GM19324 (cell line): ENCODE measurements at regions not wholly inside any gene's neighbourhood (a gene's known extent, or its start where the extent isn't known, plus 50 kb on each side); places are given as distances from the start of the nearest gene placed in this dataset.

Experiments used
- ATAC-seq: cut with Tn5 transposase; IDR thresholded peaks from one replicate; pipeline ENCODE4 v1.9.1; 2021; ENCODE audit warnings: mild to moderate bottlenecking, moderate library complexity; ENCODE audit not compliant: unreplicated experiment, low FRiP score

GRCh38 chr3:72382460-72382859 lies 465.8 kb downstream of the SHQ1 start:
- ATAC-seq: no peak

- no peak for ATAC-seq
Measured at GRCh38 chr3:72381584-72381983, 466.7 kb downstream of the SHQ1 start.

- ATAC-seq: no peak
Measured at GRCh38 chr3:72380711-72381493, 467.3 kb downstream of the SHQ1 start.

GRCh38 chr3:72380193-72380592 lies 468.1 kb downstream of the SHQ1 start:
- ATAC-seq: no peak

DNA sequence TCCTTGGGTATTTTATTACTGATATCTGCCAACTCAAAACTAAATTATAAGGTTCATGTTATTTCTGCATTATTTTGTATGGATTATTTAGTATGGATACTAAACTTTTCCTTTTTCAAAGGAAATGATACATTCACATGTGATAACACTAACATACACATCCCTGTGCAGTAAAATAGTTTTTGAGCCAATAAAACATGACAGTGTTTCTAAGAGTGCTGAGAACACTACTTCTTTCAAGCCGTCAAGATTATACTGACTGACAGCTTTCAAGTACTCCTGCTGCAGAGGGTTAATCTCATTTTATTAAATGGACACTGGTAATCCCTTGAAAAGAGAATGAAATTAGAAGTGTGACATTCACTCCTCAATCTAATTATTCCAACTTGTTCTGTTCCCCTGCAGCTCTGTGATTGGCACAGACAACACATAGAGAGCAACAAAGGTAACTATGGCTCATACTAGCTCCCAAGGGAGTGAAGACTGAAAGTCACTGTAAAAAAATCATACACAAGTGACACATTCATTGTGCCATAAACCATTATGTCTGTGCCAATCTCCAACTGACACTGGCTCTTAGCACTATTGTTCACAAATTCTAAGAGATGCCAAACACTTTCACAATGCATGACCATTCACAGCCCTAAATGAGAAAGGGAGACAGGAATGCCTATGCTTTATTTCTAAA lies 468.6 kb downstream of the SHQ1 start:
- ATAC-seq: no peak

GRCh38 chr3:72378287-72378686 lies 470.0 kb downstream of the SHQ1 start:
- ATAC-seq: no peak

GRCh38 chr3:72376956-72377710 lies 471.1 kb downstream of the SHQ1 start:
- no peak for ATAC-seq

DNA sequence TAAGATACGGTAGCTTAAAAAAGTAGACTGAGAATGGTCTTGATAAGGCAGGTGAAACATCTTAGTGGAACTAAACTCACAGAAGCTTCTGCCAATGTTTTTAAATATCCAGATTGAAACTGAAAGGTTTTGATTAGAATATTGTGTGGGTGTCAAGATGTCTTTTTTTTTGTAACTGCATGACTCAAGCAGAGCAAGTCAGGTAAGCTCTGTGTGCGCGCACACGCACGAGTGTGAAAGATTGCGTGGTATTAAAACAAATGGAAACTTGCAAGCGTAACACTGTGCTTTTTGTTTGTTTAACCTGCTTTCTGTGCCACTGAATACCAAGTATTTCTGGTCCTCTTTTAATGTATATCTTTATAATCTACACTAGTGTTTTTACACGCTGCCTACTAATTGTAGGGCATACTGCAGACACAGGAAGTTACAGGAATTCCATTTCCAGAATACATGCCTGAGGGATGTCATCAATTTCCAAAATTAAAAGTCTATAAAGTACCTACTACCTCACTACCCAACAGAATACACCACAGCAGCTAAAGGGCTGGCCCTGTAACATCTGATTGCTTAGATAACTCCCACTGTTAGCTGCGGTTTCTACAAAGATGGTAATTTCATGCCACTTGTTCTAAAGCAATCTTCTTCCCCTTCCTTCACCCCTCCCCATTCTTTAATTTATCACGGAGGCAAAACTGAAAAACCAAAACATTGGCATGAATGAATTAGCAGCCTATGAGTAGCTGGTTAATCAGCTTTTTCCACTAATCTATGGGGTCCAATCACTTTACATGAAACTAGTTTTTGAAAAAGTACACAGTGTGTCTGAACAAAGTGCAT lies 472.8 kb downstream of the SHQ1 start:
- ATAC-seq: no peak

GRCh38 chr3:72373139-72373538 lies 475.1 kb downstream of the SHQ1 start:
- no peak for ATAC-seq

GRCh38 chr3:72372161-72372560 lies 476.1 kb downstream of the SHQ1 start:
- no peak for ATAC-seq

DNA sequence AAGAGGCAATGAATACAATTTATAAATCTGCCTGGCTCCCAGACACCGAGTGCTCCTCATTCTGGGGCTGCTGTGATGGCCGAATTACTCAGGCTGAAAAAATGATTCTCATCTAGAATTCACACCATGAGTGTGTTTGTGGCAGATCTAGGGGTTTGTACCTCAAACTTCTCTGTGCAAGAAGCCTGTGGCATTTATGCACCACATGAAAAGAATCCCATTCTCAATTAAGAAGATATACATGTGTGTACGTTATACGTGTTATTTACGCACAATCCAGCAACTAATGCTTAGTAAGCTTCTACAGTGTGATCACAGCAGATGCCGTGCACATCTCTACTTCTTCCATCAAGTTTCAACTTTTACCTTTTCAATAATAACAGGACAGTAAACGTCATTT lies 476.8 kb downstream of the SHQ1 start:
- ATAC-seq: no peak

- no peak for ATAC-seq
Measured at GRCh38 chr3:72370947-72371346, 477.3 kb downstream of the SHQ1 start.

GRCh38 chr3:72369681-72370080 lies 478.6 kb downstream of the SHQ1 start:
- ATAC-seq: no peak

DNA sequence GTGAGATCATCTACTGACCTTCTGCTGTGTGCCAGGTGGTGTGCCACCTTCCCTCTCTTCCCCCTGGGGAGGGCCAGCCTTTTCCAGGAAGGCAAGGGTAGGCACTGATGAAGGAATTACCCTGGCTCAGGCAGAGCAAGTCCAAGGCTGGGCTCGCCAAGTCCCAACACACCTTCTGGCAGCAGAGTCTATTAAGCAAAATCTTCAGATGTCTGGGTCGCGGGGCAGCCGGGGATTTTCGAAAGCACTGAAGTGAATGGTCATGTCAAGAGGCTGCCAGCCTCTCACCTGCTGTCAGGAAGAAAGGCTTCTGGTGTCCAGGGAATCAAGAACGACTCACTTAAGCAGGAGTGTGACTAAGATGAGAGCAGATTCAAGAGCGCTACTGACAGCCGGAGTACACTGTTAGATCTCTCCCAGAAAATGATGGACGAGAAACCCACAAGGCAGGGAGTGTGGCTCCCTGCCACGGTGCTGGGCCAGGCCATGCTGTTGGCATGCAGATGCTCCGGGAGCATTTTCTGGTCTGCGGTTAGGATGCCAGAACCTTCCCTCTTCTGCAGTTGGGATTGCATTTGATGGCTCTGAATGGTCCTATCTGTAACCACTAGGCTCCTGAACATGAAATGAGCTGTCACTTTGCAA lies 479.8 kb downstream of the SHQ1 start:
- no peak for ATAC-seq

- no peak for ATAC-seq
Measured at GRCh38 chr3:72361990-72362389, 486.3 kb downstream of the SHQ1 start.

GRCh38 chr3:72359743-72360142 lies 488.5 kb downstream of the SHQ1 start:
- ATAC-seq: no peak

DNA sequence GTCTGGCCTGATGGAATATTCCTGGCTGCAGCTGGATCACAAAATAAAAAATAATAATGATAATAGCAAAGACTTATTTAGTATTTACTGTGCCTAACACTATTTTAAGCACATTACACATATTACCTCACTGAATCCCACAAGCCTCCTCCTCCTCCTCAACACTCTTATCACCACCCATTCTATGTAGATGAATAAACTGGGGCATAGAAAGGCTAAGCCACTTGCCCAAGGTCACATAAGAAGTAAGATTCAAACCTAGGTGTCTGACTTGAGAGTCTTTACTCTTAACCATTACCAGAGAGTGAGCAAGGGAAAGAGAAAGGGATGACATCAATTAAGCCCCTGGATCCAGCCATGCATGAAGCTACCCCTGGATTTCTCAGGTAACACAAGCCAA lies 493.1 kb downstream of the SHQ1 start:
- no peak for ATAC-seq

DNA sequence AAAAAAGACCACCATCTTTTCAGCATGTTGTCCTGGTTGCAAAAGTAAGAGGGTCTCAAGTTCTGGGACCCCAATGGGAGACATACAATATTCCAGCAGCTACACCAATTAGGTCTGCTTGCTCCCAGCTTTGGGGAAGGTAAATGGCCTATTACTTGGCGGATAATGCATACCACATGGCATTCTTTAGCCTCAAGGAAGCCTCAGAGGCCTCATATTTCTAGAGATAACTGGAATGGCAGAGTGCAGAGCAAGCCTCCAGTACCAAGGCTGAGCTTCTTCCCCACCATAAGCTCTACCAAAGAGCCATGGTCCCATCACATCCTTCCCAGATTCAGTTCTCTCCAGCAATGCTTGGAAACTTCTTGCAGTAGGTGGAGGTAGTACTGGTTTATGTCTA lies 493.8 kb downstream of the SHQ1 start:
- no peak for ATAC-seq

GRCh38 chr3:72353236-72354128 lies 494.8 kb downstream of the SHQ1 start:
- no peak for ATAC-seq
